GM20000 (cell line): ENCODE measurements at regions not wholly inside any gene's neighbourhood (a gene's known extent, or its start where the extent isn't known, plus 50 kb on each side); places are given as distances from the start of the nearest gene placed in this dataset.

Experiments used
- DNase-seq: peaks from one replicate; pipeline ENCODE4 v3.0.0; 2012; ENCODE audit warnings: low spot score
- CTCF ChIP-seq: IDR thresholded peaks from 2 replicates; pipeline ENCODE4 v1.5.1; 2012; ENCODE audit warnings: mild to moderate bottlenecking, control low read depth; ENCODE audit errors: extremely low read depth, missing control alignments

DNA sequence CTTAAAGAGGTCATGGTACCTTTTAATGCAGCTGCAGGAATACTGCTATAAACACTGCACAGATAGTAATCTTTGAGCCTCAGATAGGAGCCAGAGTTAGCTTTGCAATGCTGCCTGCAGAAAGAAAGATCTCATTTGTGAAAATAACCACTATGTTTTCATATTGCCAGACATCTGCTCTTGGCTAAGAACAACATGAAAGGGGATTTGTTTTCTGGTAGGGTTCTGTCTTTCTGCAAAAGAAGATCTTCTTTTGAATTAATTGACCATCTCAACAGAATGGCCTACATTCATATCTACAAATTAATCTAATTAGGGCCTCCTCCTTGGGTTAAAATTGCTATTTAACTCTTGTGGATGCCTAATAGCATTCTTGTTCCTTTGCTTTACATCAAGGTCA, 177.6 kb upstream of the DPYD start:
- TF ChIP-seq CTCF = no peak
- DNase-seq = no peak

DNA sequence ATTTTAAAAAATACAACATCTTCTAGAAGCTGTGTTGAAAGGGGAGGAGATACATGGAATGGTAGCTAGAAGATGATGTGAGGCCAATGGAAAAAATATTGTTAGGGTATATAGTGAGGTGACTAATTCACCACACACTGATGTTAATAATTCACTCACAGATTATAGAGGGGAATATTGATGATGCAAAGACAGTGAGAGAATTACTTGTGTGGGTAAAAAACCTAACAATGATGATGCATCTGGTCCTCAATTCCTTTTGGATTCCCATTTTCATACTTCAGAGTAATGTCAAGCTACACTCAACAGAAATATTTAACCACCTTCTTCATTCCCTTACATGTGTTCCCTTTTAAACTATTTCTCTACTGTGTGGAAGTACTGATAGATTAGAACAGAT, 169.5 kb upstream of the DPYD start:
- TF ChIP-seq CTCF = no peak
- DNase-seq = no peak

DNA sequence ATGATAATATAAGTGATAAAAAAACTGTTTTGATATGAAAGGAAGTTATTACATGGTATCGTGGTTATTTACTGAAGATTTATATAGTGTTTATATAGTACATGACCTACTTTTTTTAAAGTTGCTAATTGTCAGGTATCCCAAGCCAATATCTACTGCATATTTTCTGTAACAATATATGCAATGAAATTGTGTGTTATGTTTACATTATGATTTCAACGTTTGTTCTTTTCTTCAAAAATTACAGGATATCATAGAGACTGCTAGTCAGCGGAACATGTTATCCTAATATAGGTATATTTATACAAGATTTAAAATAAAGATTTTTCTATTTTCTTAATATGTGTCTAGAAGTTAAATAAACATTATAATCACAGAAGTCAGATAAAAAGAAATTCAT, 167.5 kb upstream of the DPYD start:
- DNase-seq = no peak
- no peak for TF ChIP-seq CTCF

DNA sequence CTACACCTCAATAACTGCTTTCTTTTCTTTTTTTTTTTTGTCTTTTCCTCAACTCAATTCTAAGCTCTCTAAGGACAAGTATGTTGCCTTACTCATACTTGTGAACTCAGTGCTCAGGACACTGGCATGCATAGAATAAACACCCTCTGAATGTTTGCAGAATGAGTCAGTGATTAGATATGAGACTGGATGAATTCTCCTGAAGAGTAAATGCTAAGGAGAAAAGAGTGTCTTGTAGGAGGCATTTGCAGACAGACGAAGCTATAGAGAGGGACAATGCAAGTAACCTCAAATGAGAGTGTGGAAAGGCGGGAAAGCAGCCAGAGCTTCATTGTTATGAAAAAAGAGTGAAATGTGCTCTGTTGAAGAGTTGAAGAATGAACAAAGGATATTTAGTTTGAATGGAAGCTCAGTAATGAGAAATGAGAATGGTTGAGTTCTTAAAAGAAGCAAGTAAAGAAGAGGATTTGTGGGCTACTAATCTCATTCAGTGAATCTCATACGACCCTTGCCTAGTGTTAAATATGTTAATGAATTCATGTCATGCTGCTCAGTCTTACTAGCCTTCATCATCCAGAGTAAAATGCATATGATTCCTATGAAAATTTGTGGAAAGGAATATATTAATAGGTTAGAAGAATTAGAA, 166.1 kb upstream of the DPYD start:
- no peak for DNase-seq
- no peak for TF ChIP-seq CTCF

GRCh38 chr1:98086156-98086555, 165.3 kb upstream of the DPYD start:
- no peak for DNase-seq
- TF ChIP-seq CTCF = no peak

- no peak for TF ChIP-seq CTCF
- no peak for DNase-seq
Measured at GRCh38 chr1:98084188-98084587, 163.4 kb upstream of the DPYD start.

- DNase-seq = no peak
- TF ChIP-seq CTCF = no peak
Measured at GRCh38 chr1:98081944-98082343, 161.1 kb upstream of the DPYD start.
